AG09319 (cell line): ENCODE measurements at regions not wholly inside any gene's neighbourhood (a gene's known extent, or its start where the extent isn't known, plus 50 kb on each side); places are given as distances from the start of the nearest gene placed in this dataset.

Experiments
- DNase-seq: peaks from one replicate; pipeline ENCODE4 v3.0.0-alpha.2; 2010; ENCODE audit warnings: low read depth; ENCODE audit errors: extremely low read depth
- CTCF ChIP-seq: IDR thresholded peaks from 2 replicates; pipeline ENCODE4 v1.5.1; 2011; ENCODE audit warnings: low read depth, mild to moderate bottlenecking, inconsistent platforms, low read length, moderate library complexity

GRCh38 chr7:118559207-118559606, 334.7 kb downstream of the ANKRD7 start:
- TF ChIP-seq CTCF, result no peak
- DNase-seq, result no peak

- TF ChIP-seq CTCF, result no peak
- no peak for DNase-seq
Measured at GRCh38 chr7:118563311-118563710, 338.8 kb downstream of the ANKRD7 start.

- DNase-seq, result no peak
Measured at GRCh38 chr7:118572604-118573003, 348.1 kb downstream of the ANKRD7 start.

GRCh38 chr7:118573085-118573484, 348.6 kb downstream of the ANKRD7 start:
- no peak for DNase-seq
- TF ChIP-seq CTCF, result no peak

More at GRCh38 chr7:118572604-118573003, 348.1 kb downstream of the ANKRD7 start:
- no peak for TF ChIP-seq CTCF

GRCh38 chr7:118575393-118575948, 351.0 kb downstream of the ANKRD7 start:
- DNase-seq, result no peak
- TF ChIP-seq CTCF, result no peak

GRCh38 chr7:118580743-118581382, 356.4 kb downstream of the ANKRD7 start:
- no peak for DNase-seq
- no peak for TF ChIP-seq CTCF

- TF ChIP-seq CTCF, result no peak
- DNase-seq, result no peak
Measured at GRCh38 chr7:118583641-118584040, 359.1 kb downstream of the ANKRD7 start.
